ENCODE measurements at regions not wholly inside any gene's neighbourhood (a gene's known extent, or its start where the extent isn't known, plus 50 kb on each side); places are given as distances from the start of the nearest gene placed in this dataset.

GRCh38 chr6:113434641-113435040 is 422.5 kb upstream of the MARCKS start:
- TF ChIP-seq CTCF (IDR thresholded peaks at IDR 0.05; ENCODE audit: insufficient read depth, low read depth, low read length) (no peak), EZH2 (IDR thresholded peaks at IDR 0.05; ENCODE audit: insufficient read depth, low read length) (no peak)
